Thyroid gland (tissue), 4 donors: ENCODE measurements at regions not wholly inside any gene's neighbourhood (a gene's known extent, or its start where the extent isn't known, plus 50 kb on each side); places are given as distances from the start of the nearest gene placed in this dataset.

Experiments used
- POLR2A ChIP-seq, 2 donors: fragments of 450-650 bp; IDR thresholded peaks; one replicate each; pipeline ENCODE4 v1.6.1; 2017; ENCODE audit warnings: antibody characterized with exemption in 2 of 2, mild to moderate bottlenecking in 2 of 2, moderate library complexity in 1 of 2
- TF ChIP-seq, protein P1 (sequence below), 6 experiments: fragments of 200-600 bp in 3 of 6; fragments of 450-650 bp in 3 of 6; sonication (generic) in 3 of 6; IDR thresholded peaks; one replicate each; pipeline ENCODE4 v1.5.1; 2016 to 2019; ENCODE audit warnings: antibody characterized with exemption in 6 of 6, mild to moderate bottlenecking in 2 of 6, inconsistent platforms in 1 of 6, moderate library complexity in 1 of 6

DNA sequence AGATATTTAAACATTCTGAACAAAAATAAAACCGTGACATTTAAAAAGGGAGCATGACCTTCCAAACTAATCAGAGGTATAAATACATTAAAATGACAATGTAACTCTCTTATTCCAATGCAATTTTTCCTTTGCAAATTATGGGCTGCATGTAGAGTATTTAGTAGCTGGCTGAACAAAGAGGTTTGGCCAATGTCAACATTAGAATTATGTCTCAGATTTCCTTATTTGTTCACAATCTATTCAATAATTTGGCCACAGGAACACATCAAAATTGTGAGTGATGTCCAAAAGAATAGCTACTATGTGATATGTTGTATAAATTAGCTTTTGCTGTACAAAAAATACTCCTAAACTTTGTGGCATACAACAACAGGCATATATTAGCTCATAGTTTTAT lies 580.0 kb upstream of the MARCKS start:
- TF ChIP-seq, protein P1, sequence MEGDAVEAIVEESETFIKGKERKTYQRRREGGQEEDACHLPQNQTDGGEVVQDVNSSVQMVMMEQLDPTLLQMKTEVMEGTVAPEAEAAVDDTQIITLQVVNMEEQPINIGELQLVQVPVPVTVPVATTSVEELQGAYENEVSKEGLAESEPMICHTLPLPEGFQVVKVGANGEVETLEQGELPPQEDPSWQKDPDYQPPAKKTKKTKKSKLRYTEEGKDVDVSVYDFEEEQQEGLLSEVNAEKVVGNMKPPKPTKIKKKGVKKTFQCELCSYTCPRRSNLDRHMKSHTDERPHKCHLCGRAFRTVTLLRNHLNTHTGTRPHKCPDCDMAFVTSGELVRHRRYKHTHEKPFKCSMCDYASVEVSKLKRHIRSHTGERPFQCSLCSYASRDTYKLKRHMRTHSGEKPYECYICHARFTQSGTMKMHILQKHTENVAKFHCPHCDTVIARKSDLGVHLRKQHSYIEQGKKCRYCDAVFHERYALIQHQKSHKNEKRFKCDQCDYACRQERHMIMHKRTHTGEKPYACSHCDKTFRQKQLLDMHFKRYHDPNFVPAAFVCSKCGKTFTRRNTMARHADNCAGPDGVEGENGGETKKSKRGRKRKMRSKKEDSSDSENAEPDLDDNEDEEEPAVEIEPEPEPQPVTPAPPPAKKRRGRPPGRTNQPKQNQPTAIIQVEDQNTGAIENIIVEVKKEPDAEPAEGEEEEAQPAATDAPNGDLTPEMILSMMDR (IDR thresholded peaks at IDR 0.05), result no peak
- TF ChIP-seq POLR2A (IDR thresholded peaks at IDR 0.05), result no peak
